Stomach (tissue), 4 donors: ENCODE measurements at regions not wholly inside any gene's neighbourhood (a gene's known extent, or its start where the extent isn't known, plus 50 kb on each side); places are given as distances from the start of the nearest gene placed in this dataset.

Experiments used
- CTCF ChIP-seq, 7 experiments: fragments of 450-650 bp in 4 of 7; fragments of 200-600 bp in 3 of 7; sonication (generic) in 3 of 7; IDR thresholded peaks; one replicate each; pipeline ENCODE4 v1.5.1; 2016 to 2019; ENCODE audit warnings: antibody characterized with exemption in 7 of 7, control low read depth in 2 of 7, mild to moderate bottlenecking in 1 of 7
- EP300 ChIP-seq: sonication (generic); formaldehyde crosslinking; IDR thresholded peaks from one replicate; pipeline ENCODE4 v1.6.1; 2017; ENCODE audit warnings: antibody characterized with exemption
- POLR2A ChIP-seq, 4 donors: fragments of 450-650 bp; IDR thresholded peaks; one replicate each; pipeline ENCODE4 v1.6.1; 2016; ENCODE audit warnings: antibody characterized with exemption in 4 of 4, control low read depth in 2 of 4, mild to moderate bottlenecking in 1 of 4, moderate library complexity in 1 of 4
- POLR2AphosphoS5 ChIP-seq, 3 donors: sonication (generic); formaldehyde crosslinking; IDR thresholded peaks; one replicate each; pipeline ENCODE4 v1.6.1; 2016; ENCODE audit warnings: antibody characterized with exemption in 3 of 3

GRCh38 chr17:62907961-62908360 is 58.1 kb upstream of the TANC2 start:
- no peak for TF ChIP-seq EP300
- TF ChIP-seq POLR2A (IDR thresholded peaks at IDR 0.05) = no peak
- TF ChIP-seq CTCF (IDR thresholded peaks at IDR 0.05) = no peak
- no peak for TF ChIP-seq POLR2AphosphoS5 (IDR thresholded peaks at IDR 0.05)
